Ammon's horn (tissue), 1 donor: ENCODE measurements at regions not wholly inside any gene's neighbourhood (a gene's known extent, or its start where the extent isn't known, plus 50 kb on each side); places are given as distances from the start of the nearest gene placed in this dataset.

Experiments used
- DNase-seq: peaks from one replicate; pipeline ENCODE4 v3.0.0-alpha.2; 2016; ENCODE audit warnings: low spot score

DNA sequence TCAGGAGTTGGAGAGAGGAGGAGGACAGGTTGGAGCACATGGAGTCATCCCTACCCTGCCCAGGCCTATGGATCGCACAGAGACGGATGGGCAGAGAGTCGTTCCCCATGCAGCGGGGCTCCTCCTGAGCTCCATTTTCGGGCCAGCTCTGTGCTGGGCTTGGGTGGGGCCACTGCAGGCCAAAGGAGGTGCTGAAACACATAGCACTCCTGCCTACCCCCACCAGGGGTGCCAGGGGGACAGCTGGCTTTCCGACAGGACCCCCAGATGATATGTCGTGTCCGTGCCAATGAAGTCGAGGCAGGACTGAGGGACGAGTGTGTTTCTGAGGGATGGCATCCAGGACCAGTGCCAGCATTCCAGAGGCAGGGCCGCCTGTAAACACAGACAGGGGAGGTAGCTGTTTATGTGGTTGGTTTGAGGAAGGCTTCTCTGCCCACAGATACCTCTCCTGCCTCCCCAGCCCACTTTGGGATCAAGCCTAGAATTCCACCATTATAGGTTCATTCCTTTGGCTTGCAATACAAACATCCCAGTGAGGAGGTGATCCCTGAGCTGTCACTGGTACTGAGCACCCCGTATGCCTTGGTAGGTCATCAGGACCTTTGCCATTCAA lies 116.6 kb downstream of the GLI2 start:
- DNase-seq = no peak

DNA sequence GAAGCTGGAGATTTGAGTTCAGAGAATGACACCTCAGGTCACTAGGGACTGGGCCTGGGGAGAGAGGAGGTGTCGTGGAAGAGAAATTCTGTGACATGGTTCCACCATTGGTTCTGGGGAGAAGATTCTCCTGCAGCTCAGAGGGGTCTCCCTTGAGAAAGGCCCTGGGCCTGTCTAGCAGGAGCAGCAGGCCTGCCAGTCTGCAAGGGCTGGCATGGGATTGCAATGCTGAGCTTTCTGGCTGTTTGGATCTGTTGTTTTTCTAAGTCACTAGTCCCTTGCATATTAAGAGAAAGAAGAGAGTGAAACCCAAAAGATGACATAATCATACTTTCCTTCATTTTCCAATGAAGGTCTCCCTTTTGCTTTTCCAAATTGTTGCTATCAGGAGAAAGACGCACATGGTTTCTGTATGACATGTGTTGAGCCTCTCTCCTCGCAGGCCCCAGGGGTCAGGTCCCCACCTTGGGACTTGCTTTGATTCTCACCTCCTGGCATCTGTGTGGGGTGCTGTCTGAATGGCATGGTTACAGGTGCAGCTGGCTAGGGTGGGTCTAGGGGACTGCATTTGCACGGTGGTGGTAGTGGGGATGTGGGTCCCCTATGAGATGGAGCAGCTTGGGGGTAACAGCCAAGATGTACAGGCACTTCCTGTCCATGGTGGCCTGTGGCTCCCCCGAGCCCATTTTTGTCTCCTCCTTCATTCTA lies 117.8 kb downstream of the GLI2 start:
- DNase-seq = no peak

DNA sequence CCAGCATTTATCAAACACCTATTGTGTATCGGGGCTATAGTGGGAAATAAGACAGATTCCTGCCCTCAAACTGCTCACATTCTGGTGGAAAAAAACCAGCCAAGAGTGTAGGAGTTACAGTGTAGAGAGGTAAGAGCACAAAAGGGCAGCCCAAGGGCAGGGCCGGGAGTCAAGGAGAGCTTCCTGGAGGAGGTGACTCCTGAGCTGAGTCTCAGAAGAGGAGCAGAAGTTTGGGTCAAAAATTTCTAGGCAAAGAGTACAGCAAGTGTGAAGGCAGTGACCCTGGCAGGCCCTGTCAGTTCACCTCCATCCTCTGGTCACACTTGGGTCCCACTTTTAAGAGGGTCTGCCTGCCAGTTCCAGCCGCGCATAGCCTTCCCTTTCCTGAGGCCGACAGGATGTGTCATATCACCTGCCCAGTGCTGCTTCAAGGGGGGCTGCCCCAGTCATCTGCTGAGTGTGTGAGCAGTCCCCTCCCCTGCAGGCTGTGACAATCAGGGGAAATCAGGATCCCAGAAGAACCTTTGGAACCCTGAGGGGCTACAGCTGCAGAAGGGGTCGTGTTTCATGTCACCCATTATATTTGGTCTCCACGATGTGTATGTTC lies 118.4 kb downstream of the GLI2 start:
- no peak for DNase-seq

DNA sequence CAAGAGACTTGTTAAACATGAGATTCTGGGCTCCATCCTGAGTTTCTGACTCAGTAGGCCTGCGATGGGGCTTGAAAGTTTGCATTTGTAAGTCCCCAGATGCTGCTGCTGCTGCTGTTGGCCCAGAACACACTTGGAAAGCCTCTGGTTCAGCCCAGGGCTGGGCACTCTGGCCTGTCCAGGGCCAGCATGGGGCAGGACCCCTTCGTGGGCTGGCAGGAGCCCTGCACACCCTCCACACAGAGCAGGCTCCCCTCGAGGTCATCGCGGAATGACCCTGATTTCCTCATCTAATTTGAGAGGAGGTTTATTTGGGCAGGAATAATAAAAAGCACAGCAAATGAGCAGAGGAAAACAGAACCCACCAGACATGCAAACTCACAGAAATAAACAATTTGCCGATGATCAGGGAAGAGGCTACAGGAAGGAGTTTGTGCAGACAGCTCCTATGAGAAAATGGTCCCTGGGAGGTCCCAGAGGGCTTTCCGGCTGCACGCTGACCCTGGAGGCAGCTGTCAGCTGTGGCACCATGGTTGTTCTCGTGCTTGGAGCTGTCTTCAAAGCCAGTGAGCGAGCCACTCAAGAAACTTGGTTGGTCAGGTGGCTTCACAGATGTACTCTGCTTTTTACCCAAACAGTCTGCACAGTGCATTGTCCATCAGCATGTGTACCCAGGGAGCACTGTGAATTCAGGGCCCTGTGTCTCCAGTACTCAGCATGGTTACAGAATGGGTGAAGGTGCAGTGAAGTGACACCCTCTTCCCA lies 119.3 kb downstream of the GLI2 start:
- DNase-seq = no peak

DNA sequence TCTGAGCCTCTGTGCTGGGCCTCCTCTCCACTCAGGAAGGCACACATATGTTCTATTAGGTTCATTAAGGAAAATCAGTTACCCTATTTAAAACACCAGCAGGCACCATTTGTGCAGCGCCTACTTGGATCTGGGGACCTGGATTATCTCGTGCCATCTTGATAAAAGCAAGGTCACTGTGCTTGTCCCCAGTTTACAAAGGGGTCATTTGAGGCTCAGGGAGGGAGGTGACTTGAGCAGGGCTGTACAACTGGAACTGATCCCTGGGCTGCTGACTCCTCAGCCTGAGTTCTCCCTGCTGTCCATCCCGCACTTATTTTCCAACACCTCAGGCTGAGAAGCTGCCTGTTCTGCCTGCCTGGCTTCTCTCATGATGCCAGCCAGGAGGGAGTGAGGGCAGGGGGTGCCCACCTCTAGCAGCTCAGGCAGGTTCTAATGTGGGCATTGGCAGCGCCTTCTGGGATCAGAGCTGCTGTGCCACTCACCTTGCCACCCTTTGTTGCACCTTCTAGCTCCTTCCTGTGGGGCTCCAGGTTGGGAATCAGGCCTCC lies 120.3 kb downstream of the GLI2 start:
- DNase-seq = no peak

DNA sequence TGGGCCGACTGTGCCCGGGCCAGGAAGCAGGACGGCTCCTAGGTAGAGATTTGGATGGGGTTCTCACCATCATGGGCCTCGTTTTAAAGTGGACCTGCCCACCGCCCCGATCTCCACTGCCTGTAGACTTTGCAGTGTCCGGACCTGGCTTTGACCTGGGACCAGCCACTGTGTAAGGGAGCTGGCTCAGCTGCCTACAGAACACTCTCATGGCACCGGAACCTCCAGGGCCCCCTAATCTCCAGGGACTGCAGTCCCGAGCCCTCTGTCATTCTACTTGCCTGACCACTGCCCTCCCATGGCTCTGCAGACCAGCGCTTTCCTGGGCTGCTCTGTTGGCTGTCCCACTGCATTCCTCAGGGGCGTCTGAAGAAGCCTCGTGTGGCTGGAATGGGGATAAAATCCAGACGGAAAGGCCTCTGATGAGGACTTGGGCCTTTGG lies 120.8 kb downstream of the GLI2 start:
- DNase-seq = no peak

DNA sequence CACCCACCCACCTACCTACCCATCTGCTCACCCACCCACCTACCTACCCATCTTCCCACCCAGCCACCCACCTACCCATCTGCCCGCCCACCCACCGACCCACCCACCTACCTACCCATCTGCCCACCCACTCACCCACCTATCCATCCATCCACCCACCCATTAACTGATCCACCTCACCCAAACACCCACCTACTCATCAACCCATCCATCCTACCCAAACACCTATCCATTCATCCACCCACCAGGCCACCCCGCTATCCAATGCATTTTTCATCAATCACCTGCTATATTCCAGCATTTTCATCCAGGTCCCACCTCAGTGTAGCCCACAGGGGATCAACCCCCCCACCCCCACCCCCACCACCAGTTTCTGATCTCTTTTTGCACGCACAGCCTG lies 121.8 kb downstream of the GLI2 start:
- no peak for DNase-seq

DNA sequence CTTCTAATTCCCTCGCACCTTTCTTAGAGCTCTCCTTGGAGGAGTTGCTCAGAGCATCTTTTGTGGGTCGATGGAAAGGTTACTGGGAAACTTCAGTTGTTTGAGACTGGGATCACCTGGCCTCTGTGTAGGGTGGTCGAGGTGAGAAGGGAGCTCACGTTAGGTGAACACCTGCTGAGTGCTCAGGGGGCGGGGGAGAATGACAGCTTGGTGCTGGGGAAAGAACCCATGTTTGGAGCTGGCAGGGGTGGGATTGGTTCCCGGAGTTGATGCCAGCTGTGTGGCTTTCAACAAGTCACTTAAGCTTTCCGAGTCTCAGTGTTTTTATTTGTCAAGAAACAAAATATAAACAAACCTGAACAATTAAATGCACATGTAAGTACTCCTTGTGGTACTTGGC lies 122.3 kb downstream of the GLI2 start:
- DNase-seq = no peak

DNA sequence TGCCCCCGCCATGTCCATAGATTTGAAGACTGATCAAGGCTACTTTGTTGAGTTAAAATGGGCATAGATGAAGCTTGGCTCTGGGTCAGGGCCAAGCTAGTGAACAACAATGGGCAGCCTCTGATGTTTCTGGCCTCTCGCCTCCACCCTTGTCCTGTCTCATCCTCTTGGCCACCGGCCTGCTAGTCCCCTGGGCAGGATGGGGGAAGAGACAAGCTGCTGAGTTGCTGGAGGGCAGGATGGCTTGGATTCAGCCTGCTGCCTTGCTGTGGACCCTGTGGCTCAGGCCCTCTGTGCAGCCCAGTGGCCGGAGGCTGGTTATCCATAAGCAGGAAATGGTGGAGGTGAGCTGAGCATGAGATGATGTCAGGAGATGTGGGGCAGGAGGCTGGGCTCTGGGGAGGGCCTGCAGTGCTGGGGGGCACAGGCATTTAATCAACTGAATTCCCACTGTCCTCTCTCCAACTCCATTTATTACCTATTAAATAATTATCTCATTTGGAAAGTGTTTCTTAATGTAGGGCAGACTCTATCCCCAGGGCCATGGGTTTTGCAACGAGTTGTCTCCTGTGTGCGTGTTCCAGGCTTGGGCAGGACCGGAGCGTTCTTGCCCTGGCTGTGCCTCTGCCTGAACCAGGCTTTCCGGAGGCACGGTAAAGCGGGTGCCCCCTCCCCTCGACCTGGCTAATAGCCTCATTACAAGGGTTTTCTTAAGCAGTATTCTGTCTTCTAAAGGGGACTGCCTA lies 122.9 kb downstream of the GLI2 start:
- peak; percentile 71 for DNase-seq

DNA sequence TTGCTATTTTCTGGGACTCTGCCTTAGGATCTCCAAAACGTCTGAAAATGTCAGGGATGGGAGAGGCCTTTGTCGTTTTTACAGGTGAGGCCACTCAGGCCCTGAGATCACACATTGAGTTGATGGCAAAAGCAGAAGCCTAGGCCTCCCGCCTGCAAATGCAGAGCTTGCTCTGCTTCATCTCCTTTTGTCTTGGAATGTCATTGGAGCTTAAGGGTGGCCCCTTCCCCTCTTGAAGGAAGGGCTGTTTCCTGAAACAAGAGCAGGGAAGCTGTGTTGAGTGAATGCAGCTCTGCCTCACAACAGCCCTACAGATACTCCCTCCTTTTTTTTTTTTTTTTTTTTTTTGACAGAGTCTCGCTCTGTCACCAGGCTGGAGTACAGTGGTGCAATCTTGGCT lies 123.5 kb downstream of the GLI2 start:
- DNase-seq = no peak

DNA sequence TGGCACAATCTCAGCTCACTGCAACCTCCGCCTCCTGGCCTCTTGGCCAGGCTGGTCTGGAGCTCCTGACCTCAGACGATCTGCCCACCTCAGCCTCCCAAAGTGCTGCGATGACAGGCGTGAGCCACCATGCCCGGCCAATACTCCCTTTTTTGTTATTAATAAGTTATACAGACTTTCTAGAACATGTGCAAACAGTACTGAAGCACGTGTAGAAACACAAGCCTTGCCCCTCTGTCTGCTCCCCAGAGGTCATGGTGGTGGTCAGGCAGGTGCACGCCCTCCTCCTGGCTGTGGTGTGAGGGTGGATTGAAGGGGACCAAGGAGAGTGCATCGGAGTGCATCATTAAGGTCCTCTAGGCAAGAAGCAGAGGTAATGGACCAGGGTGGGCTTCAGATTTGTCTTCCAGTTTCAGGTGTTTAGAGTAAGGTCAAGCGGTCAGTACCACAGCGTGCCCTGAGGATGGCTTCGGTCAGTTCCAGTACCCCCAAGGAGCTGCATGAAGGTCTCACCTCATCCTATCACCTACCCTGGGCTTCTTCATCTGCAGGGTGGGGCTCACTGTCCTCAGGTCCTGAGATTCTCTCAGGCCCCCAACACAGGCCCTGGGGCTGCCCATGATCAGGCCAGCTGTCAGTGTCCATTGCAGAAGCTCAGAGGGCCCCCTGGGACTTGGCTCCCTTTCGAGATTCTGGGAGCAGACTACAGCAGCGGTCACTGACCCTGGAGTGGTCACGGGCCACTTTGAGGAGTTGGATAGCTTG lies 124.3 kb downstream of the GLI2 start:
- no peak for DNase-seq

DNA sequence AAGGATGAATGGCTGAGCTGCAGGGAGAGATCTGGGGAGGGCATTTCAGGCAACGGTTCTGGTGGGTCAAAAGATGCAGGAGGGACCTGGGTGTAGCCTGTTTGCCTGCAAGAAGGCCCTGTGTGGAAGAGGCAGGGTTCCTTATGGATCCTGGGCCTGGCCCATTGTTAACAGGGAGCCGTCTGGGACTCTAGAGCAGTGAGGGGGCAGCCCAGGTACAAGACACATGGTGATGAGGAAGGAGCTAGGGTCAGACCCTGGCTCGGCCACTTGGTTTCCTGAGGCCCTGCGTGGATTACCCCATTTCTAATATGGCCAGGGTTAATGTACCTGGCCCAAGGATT lies 124.9 kb downstream of the GLI2 start:
- DNase-seq = no peak

DNA sequence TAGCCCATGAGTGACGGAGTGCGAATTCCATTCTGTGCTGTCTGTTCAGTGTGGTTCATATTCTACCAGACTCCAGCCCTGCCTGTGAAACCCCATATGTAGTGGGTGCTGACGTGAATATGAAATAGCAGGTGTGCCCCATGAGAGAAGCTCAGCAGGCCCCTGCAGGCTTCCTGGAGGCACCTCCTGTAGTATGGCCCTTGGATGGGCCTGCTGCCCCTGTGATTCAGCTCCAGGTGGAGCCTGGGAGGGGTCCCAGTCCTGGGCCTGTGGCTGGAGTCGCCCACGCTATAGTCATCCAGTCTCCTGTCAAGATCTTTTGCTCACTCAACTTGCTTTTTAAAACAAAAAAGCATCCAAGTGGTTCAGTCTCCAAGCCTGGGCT lies 125.5 kb downstream of the GLI2 start:
- no peak for DNase-seq

DNA sequence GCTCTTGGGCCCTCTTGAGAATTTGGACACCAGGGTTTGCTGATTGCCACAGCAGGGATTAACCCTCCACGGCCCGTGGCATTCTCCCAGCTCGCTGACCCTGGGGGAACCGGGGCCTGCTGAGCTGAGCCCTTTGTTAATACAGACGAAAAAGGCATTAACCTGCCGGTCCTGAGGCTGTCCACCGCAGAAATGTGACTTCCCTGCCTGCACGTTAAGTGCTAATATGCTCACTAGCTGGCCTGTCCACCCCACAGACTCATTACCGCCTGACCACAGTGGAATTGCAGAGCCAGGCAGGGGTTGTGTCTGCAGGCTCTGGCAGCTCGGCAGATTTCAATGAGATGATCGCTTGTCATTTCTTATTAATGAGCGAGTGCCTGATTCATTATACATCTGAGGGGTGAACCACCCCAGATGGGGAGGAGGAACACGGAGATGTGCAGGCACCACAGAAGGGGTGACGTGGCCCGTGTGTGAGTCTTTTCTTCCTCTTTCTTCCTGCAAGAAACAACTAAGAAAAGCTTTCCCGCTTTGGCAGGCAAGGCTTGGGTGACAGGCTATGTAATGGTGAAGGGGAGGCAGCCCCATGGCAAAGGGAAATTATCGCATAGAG lies 126.0 kb downstream of the GLI2 start:
- no peak for DNase-seq

DNA sequence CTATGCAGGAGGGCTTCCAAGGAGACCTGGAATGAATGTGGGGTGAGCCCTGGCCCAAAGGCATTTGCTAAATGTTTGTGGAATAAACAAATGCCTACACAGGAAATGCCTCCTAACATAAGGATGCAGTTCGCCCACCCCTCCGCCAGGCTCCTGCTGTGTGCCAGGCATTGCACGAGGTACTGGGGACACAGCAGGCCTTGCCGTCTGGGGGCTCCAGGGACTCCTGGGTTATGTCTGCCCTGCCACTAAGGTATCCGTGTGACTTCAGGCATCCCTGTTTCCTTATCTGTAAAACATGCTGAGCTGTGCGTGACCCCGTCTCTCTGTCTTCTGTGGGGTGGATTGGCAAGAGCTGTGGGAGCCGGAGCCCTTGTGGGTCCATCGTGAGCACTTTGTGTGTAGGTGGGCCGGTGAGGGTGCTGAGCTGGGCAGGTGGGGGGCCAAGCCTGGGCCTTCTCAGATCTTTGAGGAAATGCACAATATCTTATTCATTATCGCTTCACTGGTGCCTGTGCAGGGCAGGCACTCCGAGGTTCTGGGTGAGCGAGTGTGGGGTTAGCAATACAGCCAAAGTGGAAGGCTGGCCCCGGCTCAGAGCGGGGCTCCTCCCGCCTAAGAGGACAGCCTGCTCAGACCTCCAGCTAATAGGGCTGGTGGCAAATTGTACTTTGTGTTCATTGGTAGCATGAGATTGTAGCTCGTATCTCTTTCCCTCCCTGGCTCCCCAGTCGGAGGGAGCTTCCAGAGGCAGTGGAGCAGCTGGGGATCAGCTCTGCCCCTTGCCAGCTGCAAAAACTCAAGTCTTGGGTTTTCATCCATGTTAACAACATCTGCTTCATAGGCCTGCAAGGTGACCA lies 126.8 kb downstream of the GLI2 start:
- DNase-seq = no peak

DNA sequence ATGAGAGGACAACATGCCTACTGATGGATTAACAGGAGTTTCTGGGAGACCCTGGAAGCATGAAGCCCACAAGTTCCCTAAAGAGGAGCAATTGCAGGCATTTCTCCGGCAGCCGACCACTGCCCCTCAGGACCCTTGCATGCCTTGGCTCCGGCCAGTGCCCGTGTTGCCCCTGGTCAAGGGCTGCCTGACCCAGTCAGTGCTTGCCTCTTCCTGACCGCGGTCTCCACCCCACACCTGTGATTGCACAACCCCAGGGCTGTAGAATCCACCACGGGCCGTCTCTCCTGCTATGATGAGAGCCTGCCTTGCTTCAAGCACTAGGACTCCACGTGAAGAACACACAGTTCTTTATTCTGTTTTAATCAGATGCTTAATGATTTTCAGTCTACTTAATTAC lies 127.5 kb downstream of the GLI2 start:
- DNase-seq = no peak

DNA sequence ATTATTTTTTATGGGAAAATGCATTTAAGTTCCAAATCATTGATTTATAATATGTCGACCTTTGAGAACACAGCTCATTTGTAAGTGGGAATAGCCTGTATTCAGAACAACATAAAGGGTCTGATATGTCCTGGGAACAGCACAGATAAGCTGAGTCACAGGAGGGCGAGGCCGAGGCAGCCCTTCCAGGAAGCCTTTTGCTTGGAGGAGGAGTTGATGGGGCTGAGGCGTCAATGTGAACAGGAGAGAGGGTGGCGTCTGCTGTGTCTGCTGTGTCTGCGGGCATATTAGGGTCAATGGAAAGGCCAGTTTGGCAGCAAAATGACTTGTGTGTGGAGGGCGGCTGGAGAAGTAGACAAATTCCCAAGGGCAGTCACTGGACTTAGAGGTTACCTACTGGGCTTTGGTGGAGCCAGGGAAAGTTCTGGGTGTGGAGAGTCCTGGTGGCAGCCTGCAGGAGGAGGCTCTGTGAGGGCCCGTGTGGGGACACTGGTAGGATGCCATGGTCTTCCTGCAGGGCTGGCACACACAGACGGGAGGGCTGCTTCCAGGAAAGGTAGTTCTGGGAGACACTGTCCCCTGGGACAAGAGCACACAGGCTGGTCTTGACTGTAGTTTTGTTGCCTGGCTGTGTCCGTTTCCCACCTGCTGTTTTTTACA lies 128.1 kb downstream of the GLI2 start:
- no peak for DNase-seq

DNA sequence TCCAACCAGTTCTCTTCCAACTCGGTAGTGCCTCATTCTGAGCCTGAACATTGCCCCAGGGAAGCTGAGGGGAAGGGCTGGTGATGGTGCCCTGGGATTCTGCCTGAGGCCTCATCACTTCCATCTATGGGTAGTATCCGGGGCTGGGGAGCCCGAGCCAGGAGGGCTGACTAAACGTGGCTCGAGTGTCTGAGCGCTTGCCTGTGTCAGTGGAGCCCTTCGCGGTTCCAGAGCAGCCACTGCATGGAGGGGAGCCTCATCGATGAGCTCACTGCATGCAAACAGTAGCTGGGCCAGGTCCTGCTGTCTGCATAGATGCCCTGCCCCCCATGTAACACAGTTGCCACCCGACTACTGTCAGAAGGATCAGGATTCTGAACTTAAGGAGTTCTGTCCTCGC lies 129.3 kb downstream of the GLI2 start:
- DNase-seq = no peak

DNA sequence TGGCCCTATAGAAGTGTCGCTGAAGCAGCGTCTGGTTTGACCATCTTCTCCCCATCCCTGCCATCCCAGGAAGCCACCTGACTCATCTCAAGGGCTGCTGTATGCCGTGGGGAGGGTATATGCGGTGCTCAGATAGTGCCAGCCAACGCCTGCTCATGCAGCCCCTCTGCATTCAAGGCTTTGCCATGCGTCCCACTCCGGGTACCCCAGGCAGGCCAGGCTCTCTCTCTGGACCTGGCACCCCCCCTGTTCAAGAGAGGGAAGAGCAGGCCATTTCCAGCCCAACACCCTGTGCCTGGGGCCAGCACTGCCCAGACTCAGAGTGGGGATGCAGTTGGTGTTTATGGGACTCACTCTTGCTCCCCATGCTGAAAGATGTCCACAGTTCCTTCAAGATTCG lies 130.0 kb downstream of the GLI2 start:
- DNase-seq = no peak
